PC-9 (cell line): ENCODE measurements at regions not wholly inside any gene's neighbourhood (a gene's known extent, or its start where the extent isn't known, plus 50 kb on each side); places are given as distances from the start of the nearest gene placed in this dataset.

Source experiments
- BruUV-seq: library from RNA; stranded (reverse); fragments of 400-500 nt; replicated peaks from 2 replicates; lab custom pipeline; 2021; lab: Mats Ljungman, UMichigan
- CTCF ChIA-PET: fragments of 300-600 bp; sonication (Branson Sonifier 250); formaldehyde crosslinking; loops from one replicate; lab custom pipeline; 2022; ENCODE audit warnings: antibody characterized with exemption; lab: Charles Lee
- POLR2A ChIA-PET: fragments of 300-600 bp; sonication (Branson Sonifier 250); formaldehyde crosslinking; loops from one replicate; lab custom pipeline; 2022; ENCODE audit warnings: antibody characterized with exemption; ENCODE audit not compliant: unreplicated experiment; lab: Charles Lee
- DNase-seq, 2 experiments: peaks; one replicate each; pipeline versions ENCODE4 v3.0.0 to v3.0.0-alpha.2; 2015 to 2022; ENCODE audit warnings: mixed read lengths in 1 of 2
- H2AFZ ChIP-seq: fragments of 200-600 bp; sonication (generic); 2 replicates; pipeline ENCODE4 v1.8.1; 2017; ENCODE audit warnings: antibody characterized with exemption
- H3F3A ChIP-seq: fragments of 200-600 bp; sonication (generic); 2 replicates; pipeline ENCODE4 v1.8.1; 2017; ENCODE audit warnings: antibody characterized with exemption, mild to moderate bottlenecking, low read depth; ENCODE audit not compliant: insufficient read depth
- H3K27ac ChIP-seq: fragments of 200-600 bp; sonication (generic); 2 replicates; pipeline ENCODE4 v1.6.1; 2016; ENCODE audit warnings: mixed run types
- H3K27me3 ChIP-seq: fragments of 200-600 bp; sonication (generic); 2 replicates; pipeline ENCODE4 v1.6.1; 2016; ENCODE audit warnings: low read depth, mixed run types; ENCODE audit not compliant: insufficient read depth
- H3K36me3 ChIP-seq: fragments of 200-600 bp; sonication (generic); 2 replicates; pipeline ENCODE4 v1.6.1; 2016; ENCODE audit warnings: low read depth, mixed run types
- H3K4me1 ChIP-seq: fragments of 200-600 bp; sonication (generic); replicated peaks from 2 replicates; pipeline ENCODE4 v1.6.1; 2016; ENCODE audit warnings: mixed run types; ENCODE audit not compliant: insufficient read depth
- H3K4me2 ChIP-seq: fragments of 200-600 bp; sonication (generic); 2 replicates; pipeline ENCODE4 v1.6.1; 2017; ENCODE audit warnings: mixed run types
- H3K4me3 ChIP-seq: fragments of 200-600 bp; sonication (generic); 2 replicates; pipeline ENCODE4 v1.6.1; 2016; ENCODE audit warnings: mixed run types
- H3K79me2 ChIP-seq: fragments of 200-600 bp; sonication (generic); 2 replicates; pipeline ENCODE4 v1.6.1; 2017; ENCODE audit warnings: low read depth, mixed run types
- H3K9me2 ChIP-seq: fragments of 200-600 bp; sonication (generic); 2 replicates; pipeline ENCODE4 v1.8.1; 2017; ENCODE audit warnings: mild to moderate bottlenecking; ENCODE audit not compliant: insufficient read depth
- H3K9me3 ChIP-seq: fragments of 200-600 bp; sonication (generic); 2 replicates; pipeline ENCODE4 v1.8.1; 2016; ENCODE audit warnings: low read depth; ENCODE audit not compliant: insufficient read depth
- H4K20me1 ChIP-seq: fragments of 200-600 bp; sonication (generic); 2 replicates; pipeline ENCODE4 v1.8.1; 2017; ENCODE audit not compliant: insufficient read depth
- CTCF ChIP-seq: fragments of 200-600 bp; sonication (generic); conservative IDR thresholded peaks from 2 replicates; pipeline ENCODE4 v1.6.1; 2017; ENCODE audit warnings: mixed run types, antibody characterized with exemption, mild to moderate bottlenecking, moderate library complexity
- EZH2 ChIP-seq: fragments of 200-600 bp; sonication (generic); IDR thresholded peaks from 2 replicates; pipeline ENCODE4 v1.8.0; 2017; ENCODE audit warnings: antibody characterized with exemption, low read depth
- intact Hi-C: fragments of 100-400 bp; cut with micrococcal nuclease; formaldehyde crosslinking; loops from one replicate; pipeline ENCODE4 v1.10.0; 2022; ENCODE audit not compliant: unreplicated experiment

- intact Hi-C loops: no loop called here
- no peak overlapping the region for H2AFZ ChIP-seq
- H3K27ac ChIP-seq: no peak overlapping the region
- no TSS peak for BruUV-seq
- no peaks in the 10 kb centered on the region; the same call in 1 of the 2 replicates for H3K9me2 ChIP-seq
- no peaks in the 10 kb centered on the region for H3K36me3 ChIP-seq
- no peaks in the 10 kb centered on the region for H3K9me3 ChIP-seq
- H3F3A ChIP-seq: no peaks in the 10 kb centered on the region
- no peaks in the 10 kb centered on the region for H4K20me1 ChIP-seq
- CTCF ChIA-PET: no interaction called here
- H3K4me2 ChIP-seq: no peak overlapping the region
- H3K79me2 ChIP-seq: no peaks in the 10 kb centered on the region
- TF ChIP-seq CTCF: no peak
- H3K27me3 ChIP-seq: no peaks in the 10 kb centered on the region
- DNase-seq: no peak
- POLR2A ChIA-PET: no interaction called here
- H3K4me3 ChIP-seq: no peak overlapping the region
- H3K4me1 ChIP-seq: no peaks in the 10 kb centered on the region; the same call in 1 of the 2 replicates
These were observed 89.8 kb upstream of the UGP2 start for GRCh38 chr2:63751901-63752300.

- Histone ChIP-seq H2AFZ (no peak overlapping the region), H3K4me1 (no peaks in the 10 kb centered on the region; the same call in 1 of the 2 replicates), H3F3A (no peaks in the 10 kb centered on the region), H3K4me3 (no peak overlapping the region), H3K27ac (no peak overlapping the region), H3K36me3 (no peaks in the 10 kb centered on the region), H3K4me2 (no peak overlapping the region), H3K9me3 (no peaks in the 10 kb centered on the region), H3K27me3 (no peaks in the 10 kb centered on the region), H3K79me2 (no peaks in the 10 kb centered on the region), H3K9me2 (no peaks in the 10 kb centered on the region), H4K20me1 (no peaks in the 10 kb centered on the region)
- TF ChIP-seq EZH2 (no peak), CTCF (no peak)
- no peak for DNase-seq
- POLR2A ChIA-PET: no interaction called here
- no TSS peak for BruUV-seq
- intact Hi-C loops: no loop called here
- CTCF ChIA-PET: no interaction called here
These were observed 86.5 kb upstream of the UGP2 start for GRCh38 chr2:63755216-63755615.

GRCh38 chr2:63755965-63756364 is 85.7 kb upstream of the UGP2 start:
- H3K4me3 ChIP-seq: no peak overlapping the region
- BruUV-seq: no TSS peak
- intact Hi-C loops: no loop called here
- H2AFZ ChIP-seq: no peak overlapping the region
- DNase-seq: peak in 1 of 2 experiments; percentile 68
- no peaks in the 10 kb centered on the region for H3K79me2 ChIP-seq
- H4K20me1 ChIP-seq: no peaks in the 10 kb centered on the region
- H3F3A ChIP-seq: no peaks in the 10 kb centered on the region
- no peaks in the 10 kb centered on the region for H3K9me3 ChIP-seq
- ChIA-PET POLR2A (no interaction called here), CTCF (no interaction called here)
- no peaks in the 10 kb centered on the region for H3K36me3 ChIP-seq
- H3K27ac ChIP-seq: no peak overlapping the region
- no peaks in the 10 kb centered on the region for H3K9me2 ChIP-seq
- H3K4me2 ChIP-seq: no peak overlapping the region
- TF ChIP-seq CTCF (no peak), EZH2 (no peak)
- no peaks in the 10 kb centered on the region; the same call in 1 of the 2 replicates for H3K4me1 ChIP-seq
- no peaks in the 10 kb centered on the region for H3K27me3 ChIP-seq
